Endothelial cell of umbilical vein (primary cell): ENCODE measurements at regions not wholly inside any gene's neighbourhood (a gene's known extent, or its start where the extent isn't known, plus 50 kb on each side); places are given as distances from the start of the nearest gene placed in this dataset.

Experiments
- CTCF ChIP-seq, 2 donors: IDR thresholded peaks; 1 replicate in 1 of 2; 2 replicates in 1 of 2; pipeline ENCODE4 v1.5.1; 2011; ENCODE audit warnings: low read length in 2 of 2, mild to moderate bottlenecking in 2 of 2, moderate library complexity in 2 of 2, control low read depth in 1 of 2, inconsistent platforms in 1 of 2, low read depth in 1 of 2; ENCODE audit not compliant: insufficient read depth in 1 of 2; ENCODE audit errors: extremely low read depth in 1 of 2
- MAX ChIP-seq: IDR thresholded peaks from 2 replicates; pipeline ENCODE4 v1.6.1; 2011; ENCODE audit not compliant: insufficient read depth, insufficient read length

GRCh38 chr2:60023256-60023985, 530.0 kb downstream of the BCL11A start:
- TF ChIP-seq CTCF (IDR thresholded peaks at IDR 0.05; ENCODE audit: extremely low read depth in 1 of 2, insufficient read depth in 1 of 2, low read depth in 1 of 2, low read length in 2 of 2) (no peak), MAX (no peak)
